Esophagus squamous epithelium (tissue), 4 donors: ENCODE measurements at regions not wholly inside any gene's neighbourhood (a gene's known extent, or its start where the extent isn't known, plus 50 kb on each side); places are given as distances from the start of the nearest gene placed in this dataset.

ENCODE experiments used
- POLR2A ChIP-seq, 4 donors: fragments of 450-650 bp; IDR thresholded peaks; one replicate each; pipeline ENCODE4 v1.6.1; 2017; ENCODE audit warnings: antibody characterized with exemption in 4 of 4, mild to moderate bottlenecking in 4 of 4, moderate library complexity in 3 of 4
- TF ChIP-seq, protein P1 (sequence below), 6 experiments: fragments of 450-650 bp in 4 of 6; fragments of 200-600 bp in 2 of 6; sonication (generic) in 2 of 6; IDR thresholded peaks; one replicate each; pipeline ENCODE4 v1.5.1; 2016 to 2019; ENCODE audit warnings: antibody characterized with exemption in 6 of 6, mild to moderate bottlenecking in 4 of 6, moderate library complexity in 4 of 6

DNA sequence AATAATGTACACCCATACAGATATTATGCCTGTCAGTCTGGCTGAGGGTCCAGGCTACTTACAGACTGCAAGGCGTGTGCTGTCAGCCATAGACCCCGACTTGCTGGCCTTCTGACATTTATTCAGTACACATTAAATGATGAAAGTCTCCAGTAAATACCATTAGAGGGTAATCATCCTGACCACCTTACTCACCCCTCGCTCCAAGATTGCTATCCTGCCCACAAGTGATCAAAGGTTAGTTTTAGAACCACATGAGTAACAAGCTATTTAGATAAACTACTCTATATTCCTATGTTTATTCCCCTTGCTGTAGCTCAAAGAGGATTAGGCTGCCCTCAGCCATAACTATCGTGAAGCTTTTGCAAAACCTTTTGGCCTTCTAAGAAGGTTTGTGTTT lies 1426.7 kb downstream of the NLGN4Y start:
- TF ChIP-seq, protein P1, sequence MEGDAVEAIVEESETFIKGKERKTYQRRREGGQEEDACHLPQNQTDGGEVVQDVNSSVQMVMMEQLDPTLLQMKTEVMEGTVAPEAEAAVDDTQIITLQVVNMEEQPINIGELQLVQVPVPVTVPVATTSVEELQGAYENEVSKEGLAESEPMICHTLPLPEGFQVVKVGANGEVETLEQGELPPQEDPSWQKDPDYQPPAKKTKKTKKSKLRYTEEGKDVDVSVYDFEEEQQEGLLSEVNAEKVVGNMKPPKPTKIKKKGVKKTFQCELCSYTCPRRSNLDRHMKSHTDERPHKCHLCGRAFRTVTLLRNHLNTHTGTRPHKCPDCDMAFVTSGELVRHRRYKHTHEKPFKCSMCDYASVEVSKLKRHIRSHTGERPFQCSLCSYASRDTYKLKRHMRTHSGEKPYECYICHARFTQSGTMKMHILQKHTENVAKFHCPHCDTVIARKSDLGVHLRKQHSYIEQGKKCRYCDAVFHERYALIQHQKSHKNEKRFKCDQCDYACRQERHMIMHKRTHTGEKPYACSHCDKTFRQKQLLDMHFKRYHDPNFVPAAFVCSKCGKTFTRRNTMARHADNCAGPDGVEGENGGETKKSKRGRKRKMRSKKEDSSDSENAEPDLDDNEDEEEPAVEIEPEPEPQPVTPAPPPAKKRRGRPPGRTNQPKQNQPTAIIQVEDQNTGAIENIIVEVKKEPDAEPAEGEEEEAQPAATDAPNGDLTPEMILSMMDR (IDR thresholded peaks at IDR 0.05): no peak
- TF ChIP-seq POLR2A (IDR thresholded peaks at IDR 0.05): no peak
